K562 (cell line): ENCODE measurements at regions not wholly inside any gene's neighbourhood (a gene's known extent, or its start where the extent isn't known, plus 50 kb on each side); places are given as distances from the start of the nearest gene placed in this dataset.

Source experiments
- ATAC-seq: fragments of 200-7000 bp; cut with Tn5 transposase; 3 replicates; pipeline ENCODE4 v1.9.1; 2020; ENCODE audit warnings: moderate library complexity
- BruUV-seq: library from RNA; stranded (reverse); fragments of 400-500 nt; replicated peaks from 2 replicates; lab custom pipeline; 2021; lab: Mats Ljungman, UMichigan
- CTCF ChIA-PET: fragments of 300-600 bp; formaldehyde crosslinking; extraction: SDS; loops from one replicate; lab custom pipeline; 2021; ENCODE audit warnings: low intra/inter-chr PET ratio; lab: Yijun Ruan, JAX
- POLR2A ChIA-PET: fragments of 300-600, 350-650 bp; sonication (Branson Sonifier 250); formaldehyde crosslinking; extraction: SDS; loops from one replicate; lab custom pipeline; 2021; ENCODE audit warnings: antibody characterized with exemption, inconsistent platforms; lab: Yijun Ruan, JAX
- DNase-seq, 4 experiments: peaks; one replicate each; pipeline versions ENCODE4 v3.0.0 to v3.0.0-alpha.2; 2011 to 2018; ENCODE audit warnings: low spot score in 3 of 4, mixed read lengths in 3 of 4; ENCODE audit errors: extremely low read depth in 1 of 4
- FAIRE-seq: peaks from 2 replicates; lab custom pipeline; 2011; peaks lifted over from hg19 to GRCh38; lab: Jason Lieb, UNC
- H2AFZ ChIP-seq: 2 replicates; pipeline ENCODE4 v1.6.0; 2011; ENCODE audit warnings: low read depth, low read length, control low read depth, inconsistent platforms
- H3K27ac ChIP-seq: fragments of 200-600 bp; 3 replicates; pipeline ENCODE4 v1.8.0; 2011; ENCODE audit warnings: low read depth, mild to moderate bottlenecking, control low read depth, inconsistent platforms, low read length, moderate library complexity, mixed read lengths; ENCODE audit errors: extremely low read depth
- H3K27me3 ChIP-seq, 2 experiments: fragments of 300-600 bp in 1 of 2; 2 replicates in 1 of 2; 3 replicates in 1 of 2; pipeline versions ENCODE4 v1.6.0 to v1.8.0; 2011; ENCODE audit warnings: inconsistent platforms in 2 of 2, low read length in 2 of 2, mild to moderate bottlenecking in 1 of 2, mixed read lengths in 1 of 2, moderate library complexity in 1 of 2; ENCODE audit not compliant: control insufficient read depth in 2 of 2, insufficient read depth in 2 of 2
- H3K36me3 ChIP-seq: fragments of 300-600 bp; 3 replicates; pipeline ENCODE4 v1.8.0; 2011; ENCODE audit warnings: mild to moderate bottlenecking, low read length, inconsistent platforms; ENCODE audit not compliant: control insufficient read depth, insufficient read depth
- H3K4me1 ChIP-seq, 2 experiments: fragments of 200-600 bp in 1 of 2; replicated peaks in 1 of 2; 2 replicates in 1 of 2; 3 replicates in 1 of 2; pipeline versions ENCODE4 v1.5.1 to v1.8.0; 2011; ENCODE audit warnings: inconsistent platforms in 2 of 2, low read length in 2 of 2, mild to moderate bottlenecking in 1 of 2, mixed read lengths in 1 of 2, moderate library complexity in 1 of 2; ENCODE audit not compliant: control insufficient read depth in 2 of 2, insufficient read depth in 2 of 2
- H3K4me2 ChIP-seq: 2 replicates; pipeline ENCODE4 v1.6.1; 2011; ENCODE audit warnings: low read length, control low read depth, inconsistent platforms, mixed read lengths; ENCODE audit not compliant: insufficient read depth
- H3K4me3 ChIP-seq: fragments of 200-600 bp; sonication (generic), shearing (Covaris generic); 2 replicates; pipeline ENCODE4 v1.5.1; 2016; ENCODE audit warnings: control low read depth, inconsistent platforms
- H3K79me2 ChIP-seq: fragments of 200-600 bp; 3 replicates; pipeline ENCODE4 v1.8.0; 2011; ENCODE audit warnings: low read length, inconsistent platforms; ENCODE audit not compliant: control insufficient read depth, insufficient read depth
- H3K9ac ChIP-seq, 2 experiments: 2 replicates each; pipeline versions ENCODE4 v1.6.0 to v1.6.1; 2011; ENCODE audit warnings: low read depth in 2 of 2, low read length in 2 of 2, control low read depth in 1 of 2, inconsistent platforms in 1 of 2, mild to moderate bottlenecking in 1 of 2, mixed read lengths in 1 of 2; ENCODE audit not compliant: insufficient read depth in 1 of 2
- H3K9me1 ChIP-seq: one replicate; pipeline ENCODE4 v1.6.0; 2011; ENCODE audit warnings: inconsistent platforms, mild to moderate bottlenecking, low read length, moderate library complexity; ENCODE audit not compliant: control insufficient read depth, insufficient read depth
- H3K9me3 ChIP-seq: replicated peaks from 2 replicates; pipeline ENCODE4 v1.5.1; 2011; ENCODE audit warnings: low read depth, low read length, inconsistent platforms; ENCODE audit not compliant: control insufficient read depth, insufficient read depth
- H4K20me1 ChIP-seq: replicated peaks from 2 replicates; pipeline ENCODE4 v1.6.1; 2011; ENCODE audit warnings: low read length, inconsistent platforms, mixed read lengths; ENCODE audit not compliant: control insufficient read depth, insufficient read depth
- BDP1 ChIP-seq: IDR thresholded peaks from 3 replicates; pipeline ENCODE4 v1.6.1; 2011; ENCODE audit not compliant: insufficient read length, insufficient read depth
- CTBP1 ChIP-seq: fragments of 450-650 bp; IDR thresholded peaks from 2 replicates; pipeline ENCODE4 v1.6.1; 2016; ENCODE audit warnings: borderline replicate concordance
- POLR2B ChIP-seq: fragments of 450-650 bp; IDR thresholded peaks from 2 replicates; pipeline ENCODE4 v1.6.1; 2018; ENCODE audit warnings: low read depth; ENCODE audit not compliant: partially characterized antibody
- RBM25 ChIP-seq: fragments of 200-400 bp; formaldehyde crosslinking; IDR thresholded peaks from 2 replicates; pipeline ENCODE4 v1.6.1; 2018; ENCODE audit warnings: low read length, low read depth, moderate library complexity; ENCODE audit not compliant: severe bottlenecking
- SAFB2 ChIP-seq: fragments of 200-400 bp; formaldehyde crosslinking; IDR thresholded peaks from 2 replicates; pipeline ENCODE4 v1.6.1; 2018; ENCODE audit warnings: borderline replicate concordance, low read length, low read depth, moderate library complexity; ENCODE audit not compliant: severe bottlenecking
- XRCC4 ChIP-seq: IDR thresholded peaks from one replicate; pipeline ENCODE4 v1.6.1; 2011; ENCODE audit not compliant: insufficient read depth, insufficient read length; ENCODE audit errors: extremely low read depth
- ZNF140 ChIP-seq: fragments of 250-450 bp; sonication (Bioruptor Pico); IDR thresholded peaks from 2 replicates; pipeline ENCODE4 v1.8.0; 2021; ENCODE audit warnings: moderate library complexity, mild to moderate bottlenecking, inconsistent platforms
- ZNF431 ChIP-seq: sonication (generic); formaldehyde crosslinking; IDR thresholded peaks from 2 replicates; pipeline ENCODE4 v1.8.0; 2022; ENCODE audit warnings: mild to moderate bottlenecking, missing genetic modification reagents
- WGBS: fragments of 100-300 bp; shearing (Covaris generic); methylation state at CpG from one replicate; pipeline ENCODE4 v1.1.6; 2016; ENCODE audit warnings: low coverage, mixed read lengths; ENCODE audit not compliant: insufficient coverage; ENCODE audit errors: missing lambda C conversion rate; 5-methylcytosine and 5-hydroxymethylcytosine counted together
- in situ Hi-C: fragments of 300-500 bp; cut with MboI; formaldehyde crosslinking; loops from 4 replicates; pipeline ENCODE4 v1.15.0; 2018; ENCODE audit warnings: inconsistent platforms, mixed read lengths
- intact Hi-C: fragments of 100-400 bp; cut with micrococcal nuclease; formaldehyde crosslinking; loops from 2 replicates; pipeline ENCODE4 v1.14.2; 2022

DNA sequence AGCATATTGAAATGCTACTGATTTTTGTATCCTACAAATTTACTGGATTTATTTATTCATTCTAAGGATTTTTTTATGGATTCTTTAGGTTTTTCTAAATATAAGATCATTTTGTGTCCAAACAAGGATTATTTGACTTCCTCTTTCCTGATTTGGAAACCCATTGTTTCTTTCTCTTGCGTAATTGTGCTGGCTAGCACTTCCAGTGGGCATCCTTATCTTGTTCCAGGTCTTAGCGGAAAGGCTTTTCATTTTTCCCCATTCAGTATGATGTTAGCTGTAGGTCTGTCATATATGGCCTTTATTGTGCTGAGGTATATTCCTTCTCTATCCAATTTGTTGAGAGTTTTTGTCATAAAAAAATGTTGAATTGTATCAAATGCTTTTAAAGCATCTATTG, 57.2 kb upstream of the RHOJ start:
- CTCF ChIA-PET, result no interaction called here
- Histone ChIP-seq H3K4me2 (no peak overlapping the region), H3K4me1 (no peaks in the 10 kb centered on the region), H3K27ac (no peak overlapping the region), H3K79me2 (no peaks in the 10 kb centered on the region), H3K36me3 (no peaks in the 10 kb centered on the region), H4K20me1 (no peaks in the 10 kb centered on the region), H2AFZ (no peak overlapping the region), H3K9me1 (no peaks in the 10 kb centered on the region), H3K27me3 (no peaks in the 10 kb centered on the region), H3K4me3 (no peak overlapping the region), H3K9me3 (no peaks in the 10 kb centered on the region), H3K9ac (no peak overlapping the region)
- intact Hi-C loops, result no loop called here
- ATAC-seq (no peak), DNase-seq (no peak), FAIRE-seq (no peak)
- in situ Hi-C loops, result no loop called here
- TF ChIP-seq RBM25 (no peak), XRCC4 (no peak), BDP1 (no peak), CTBP1 (no peak), ZNF431 (CRISPR knock-in tag) (no peak), SAFB2 (no peak), ZNF140 (no peak), POLR2B (no peak)
- POLR2A ChIA-PET, result interaction anchor here (0.8 kb wide), 1 partner anchor 31 kb away, joined by 3 read pairs; no protein-coding TSS in a partner anchor
- no TSS peak for BruUV-seq
- WGBS, result 6% methylated on average over 2 of the region's 2 CpGs
